Mesendoderm (in vitro differentiated cells): ENCODE measurements at regions not wholly inside any gene's neighbourhood (a gene's known extent, or its start where the extent isn't known, plus 50 kb on each side); places are given as distances from the start of the nearest gene placed in this dataset.

Experiments used
- DNase-seq: peaks from one replicate; pipeline ENCODE4 v3.0.0; 2013
- H2AK5ac ChIP-seq: 2 replicates; pipeline ENCODE4 v1.6.1; 2013; ENCODE audit warnings: low read length, inconsistent platforms
- H2BK120ac ChIP-seq: 2 replicates; pipeline ENCODE4 v1.6.1; 2013; ENCODE audit warnings: low read depth, mild to moderate bottlenecking, low read length, moderate library complexity, mixed read lengths
- H2BK15ac ChIP-seq: replicated peaks from 2 replicates; pipeline ENCODE4 v1.6.1; 2013; ENCODE audit warnings: low read depth, mild to moderate bottlenecking, moderate library complexity
- H2BK5ac ChIP-seq: 2 replicates; pipeline ENCODE4 v1.6.1; 2013; ENCODE audit warnings: low read length, inconsistent platforms
- H3K18ac ChIP-seq: 2 replicates; pipeline ENCODE4 v1.6.1; 2013; ENCODE audit warnings: mild to moderate bottlenecking, low read length, mixed read lengths
- H3K23ac ChIP-seq: one replicate; pipeline ENCODE4 v1.6.1; 2013; ENCODE audit warnings: low read length
- H3K27ac ChIP-seq: 2 replicates; pipeline ENCODE4 v1.5.1; 2013; ENCODE audit warnings: low read depth, mild to moderate bottlenecking, inconsistent platforms, low read length, moderate library complexity
- H3K27me3 ChIP-seq: 2 replicates; pipeline ENCODE4 v1.6.1; 2013; ENCODE audit warnings: low read length, control low read depth, mild to moderate bottlenecking, inconsistent platforms; ENCODE audit not compliant: insufficient read depth, poor library complexity
- H3K36me3 ChIP-seq: 2 replicates; pipeline ENCODE4 v1.6.1; 2013; ENCODE audit warnings: low read length, inconsistent platforms; ENCODE audit not compliant: control insufficient read depth, insufficient read depth
- H3K4ac ChIP-seq: one replicate; pipeline ENCODE4 v1.6.1; 2013; ENCODE audit warnings: low read depth, mild to moderate bottlenecking, low read length, moderate library complexity
- H3K4me1 ChIP-seq: 2 replicates; pipeline ENCODE4 v1.6.1; 2013; ENCODE audit warnings: low read depth, low read length, inconsistent platforms; ENCODE audit not compliant: control insufficient read depth
- H3K4me2 ChIP-seq: 2 replicates; pipeline ENCODE4 v1.6.1; 2013; ENCODE audit warnings: low read length
- H3K4me3 ChIP-seq: 2 replicates; pipeline ENCODE4 v1.5.1; 2013; ENCODE audit warnings: mild to moderate bottlenecking, low read length
- H3K56ac ChIP-seq: one replicate; pipeline ENCODE4 v1.6.1; 2013; ENCODE audit warnings: low read length
- H3K79me1 ChIP-seq: 2 replicates; pipeline ENCODE4 v1.6.1; 2013; ENCODE audit warnings: low read length, inconsistent platforms
- H3K79me2 ChIP-seq: 2 replicates; pipeline ENCODE4 v1.6.1; 2013; ENCODE audit warnings: mild to moderate bottlenecking, low read length; ENCODE audit not compliant: control insufficient read depth, insufficient read depth
- H3K9ac ChIP-seq: 2 replicates; pipeline ENCODE4 v1.6.1; 2013; ENCODE audit warnings: low read length, inconsistent platforms
- H4K5ac ChIP-seq: one replicate; pipeline ENCODE4 v1.6.1; 2013; ENCODE audit warnings: low read length
- H4K8ac ChIP-seq: one replicate; pipeline ENCODE4 v1.6.1; 2013; ENCODE audit warnings: low read depth, mild to moderate bottlenecking, control low read depth, low read length, moderate library complexity
- WGBS: extraction: QIAGEN DNeasy Blood & Tissue Kit; methylation state at CpG from one replicate; pipeline ENCODE4 v1.1.7; 2013; ENCODE audit warnings: low lambda C conversion rate, missing lambda C conversion rate; ENCODE audit not compliant: insufficient coverage; ENCODE audit errors: extremely low coverage; 5-methylcytosine and 5-hydroxymethylcytosine counted together

- no peak for DNase-seq
- no peak overlapping the region for H2AK5ac ChIP-seq
- H2BK120ac ChIP-seq = no peak overlapping the region
- no peak overlapping the region for H3K4me3 ChIP-seq
- no CpG with 5 or more reads among the region's 1 CpG for WGBS
- H3K23ac ChIP-seq = no peak overlapping the region
- no peak overlapping the region for H4K5ac ChIP-seq
- no peak overlapping the region for H3K9ac ChIP-seq
- no peaks in the 10 kb centered on the region for H3K36me3 ChIP-seq
- H4K8ac ChIP-seq = no peak overlapping the region
- H2BK5ac ChIP-seq = no peak overlapping the region
- no peaks in the 10 kb centered on the region for H3K27me3 ChIP-seq
- no peak overlapping the region for H3K4me2 ChIP-seq
- no peaks in the 10 kb centered on the region for H3K4me1 ChIP-seq
- no peak overlapping the region for H3K27ac ChIP-seq
- no peak overlapping the region for H3K56ac ChIP-seq
- no peaks in the 10 kb centered on the region for H3K79me1 ChIP-seq
- no peak overlapping the region for H3K18ac ChIP-seq
- H2BK15ac ChIP-seq = no peak overlapping the region
- no peaks in the 10 kb centered on the region for H3K79me2 ChIP-seq
- H3K4ac ChIP-seq = no peak overlapping the region
These were observed 520.1 kb downstream of the PIK3C3 start for GRCh38 chr18:42475157-42475556.

GRCh38 chr18:42477267-42477666, 522.2 kb downstream of the PIK3C3 start:
- Histone ChIP-seq H3K4me1 (no peaks in the 10 kb centered on the region), H3K18ac (no peak overlapping the region), H4K5ac (no peak overlapping the region), H4K8ac (no peak overlapping the region), H2BK15ac (no peak overlapping the region), H3K56ac (no peak overlapping the region), H2BK5ac (no peak overlapping the region), H3K4me2 (no peak overlapping the region), H3K4ac (no peak overlapping the region), H3K79me2 (no peaks in the 10 kb centered on the region), H2BK120ac (no peak overlapping the region), H3K27ac (no peak overlapping the region), H3K27me3 (no peaks in the 10 kb centered on the region), H3K4me3 (no peak overlapping the region), H3K79me1 (no peaks in the 10 kb centered on the region), H3K36me3 (no peaks in the 10 kb centered on the region), H2AK5ac (no peak overlapping the region), H3K23ac (no peak overlapping the region), H3K9ac (no peak overlapping the region)
- no peak for DNase-seq

GRCh38 chr18:42480441-42480840, 525.4 kb downstream of the PIK3C3 start:
- H3K4me1 ChIP-seq = no peaks in the 10 kb centered on the region
- H3K36me3 ChIP-seq = no peaks in the 10 kb centered on the region
- H3K4ac ChIP-seq = no peak overlapping the region
- no peak overlapping the region for H3K18ac ChIP-seq
- no peak overlapping the region for H3K27ac ChIP-seq
- no peak for DNase-seq
- no peak overlapping the region for H3K9ac ChIP-seq
- no peak overlapping the region for H3K23ac ChIP-seq
- H4K8ac ChIP-seq = no peak overlapping the region
- H4K5ac ChIP-seq = no peak overlapping the region
- no peaks in the 10 kb centered on the region for H3K79me1 ChIP-seq
- H2AK5ac ChIP-seq = no peak overlapping the region
- no peak overlapping the region for H3K4me3 ChIP-seq
- H3K4me2 ChIP-seq = no peak overlapping the region
- no CpG with 5 or more reads among the region's 5 CpGs for WGBS
- H3K56ac ChIP-seq = no peak overlapping the region
- no peaks in the 10 kb centered on the region for H3K79me2 ChIP-seq
- H2BK5ac ChIP-seq = no peak overlapping the region
- H3K27me3 ChIP-seq = no peaks in the 10 kb centered on the region
- no peak overlapping the region for H2BK15ac ChIP-seq
- no peak overlapping the region for H2BK120ac ChIP-seq

- H3K36me3 ChIP-seq = no peaks in the 10 kb centered on the region
- no peak overlapping the region for H3K27ac ChIP-seq
- no peaks in the 10 kb centered on the region for H3K79me1 ChIP-seq
- H3K79me2 ChIP-seq = no peaks in the 10 kb centered on the region
- DNase-seq = no peak
- H4K5ac ChIP-seq = no peak overlapping the region
- H3K4me1 ChIP-seq = no peaks in the 10 kb centered on the region
- no peak overlapping the region for H3K4me3 ChIP-seq
- no peak overlapping the region for H2BK5ac ChIP-seq
- no peak overlapping the region for H3K56ac ChIP-seq
- H2AK5ac ChIP-seq = no peak overlapping the region
- no peak overlapping the region for H3K4me2 ChIP-seq
- H3K23ac ChIP-seq = no peak overlapping the region
- H3K18ac ChIP-seq = no peak overlapping the region
- no peak overlapping the region for H3K9ac ChIP-seq
- no peaks in the 10 kb centered on the region for H3K27me3 ChIP-seq
- no peak overlapping the region for H2BK120ac ChIP-seq
- no peak overlapping the region for H3K4ac ChIP-seq
- no peak overlapping the region for H4K8ac ChIP-seq
- no peak overlapping the region for H2BK15ac ChIP-seq
These were observed 529.6 kb downstream of the PIK3C3 start for GRCh38 chr18:42484648-42485047.

- no peak overlapping the region for H2AK5ac ChIP-seq
- no peak overlapping the region for H3K4me3 ChIP-seq
- H2BK120ac ChIP-seq = no peak overlapping the region
- no peaks in the 10 kb centered on the region for H3K4me1 ChIP-seq
- H3K4me2 ChIP-seq = no peak overlapping the region
- H3K79me2 ChIP-seq = no peaks in the 10 kb centered on the region
- H3K79me1 ChIP-seq = no peaks in the 10 kb centered on the region
- H4K8ac ChIP-seq = no peak overlapping the region
- no peak overlapping the region for H2BK5ac ChIP-seq
- no peak overlapping the region for H3K4ac ChIP-seq
- H3K27me3 ChIP-seq = no peaks in the 10 kb centered on the region
- H2BK15ac ChIP-seq = no peak overlapping the region
- no peak overlapping the region for H3K9ac ChIP-seq
- no peak overlapping the region for H4K5ac ChIP-seq
- DNase-seq = no peak
- no peaks in the 10 kb centered on the region for H3K36me3 ChIP-seq
- H3K56ac ChIP-seq = no peak overlapping the region
- H3K27ac ChIP-seq = no peak overlapping the region
- no CpG with 5 or more reads among the region's 2 CpGs for WGBS
- H3K23ac ChIP-seq = no peak overlapping the region
- no peak overlapping the region for H3K18ac ChIP-seq
These were observed 531.2 kb downstream of the PIK3C3 start for GRCh38 chr18:42486271-42486670.

- DNase-seq = no peak
- H3K79me1 ChIP-seq = no peaks in the 10 kb centered on the region
- no peak overlapping the region for H3K9ac ChIP-seq
- no peak overlapping the region for H2BK120ac ChIP-seq
- no peaks in the 10 kb centered on the region for H3K4me1 ChIP-seq
- H3K4me3 ChIP-seq = no peak overlapping the region
- H3K56ac ChIP-seq = no peak overlapping the region
- H3K36me3 ChIP-seq = no peaks in the 10 kb centered on the region
- no peak overlapping the region for H4K8ac ChIP-seq
- no peak overlapping the region for H4K5ac ChIP-seq
- H2BK5ac ChIP-seq = no peak overlapping the region
- WGBS = no CpG with 5 or more reads among the region's 3 CpGs
- H3K79me2 ChIP-seq = no peaks in the 10 kb centered on the region
- no peak overlapping the region for H3K4ac ChIP-seq
- H3K4me2 ChIP-seq = no peak overlapping the region
- no peak overlapping the region for H2AK5ac ChIP-seq
- no peaks in the 10 kb centered on the region for H3K27me3 ChIP-seq
- H3K18ac ChIP-seq = no peak overlapping the region
- no peak overlapping the region for H3K27ac ChIP-seq
- no peak overlapping the region for H3K23ac ChIP-seq
- H2BK15ac ChIP-seq = no peak overlapping the region
These were observed 553.8 kb downstream of the PIK3C3 start for GRCh38 chr18:42508683-42509296.
